ENCODE measurements at regions not wholly inside any gene's neighbourhood (a gene's known extent, or its start where the extent isn't known, plus 50 kb on each side); places are given as distances from the start of the nearest gene placed in this dataset.
"Not testable (repeated sequence)": the region's sequence is repeated elsewhere in the genome, so short reads cannot be mapped to it uniquely, and the experiment has no call there.

DNA sequence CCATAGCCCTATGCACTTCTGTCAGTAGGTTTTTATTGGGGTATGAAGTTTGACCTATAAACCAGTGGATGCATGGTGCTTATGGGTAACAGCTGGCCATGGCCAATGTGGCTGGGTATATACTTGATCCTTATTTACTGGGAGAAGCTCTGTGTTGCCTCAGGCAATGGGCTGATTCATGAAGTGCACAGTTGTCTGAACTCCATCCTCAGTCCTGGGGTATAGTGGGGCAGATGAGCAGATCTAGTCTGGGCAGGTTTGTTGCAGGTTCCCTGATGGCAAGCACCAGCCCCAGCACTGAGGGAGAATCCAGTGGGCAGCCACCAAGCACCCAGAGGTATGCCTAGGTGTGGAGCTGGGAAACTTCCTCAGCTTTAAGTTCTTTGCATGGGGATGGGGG is 274.4 kb downstream of the TDRD3 start:
- no peak overlapping the region for H3K4me3 ChIP-seq (ENCODE audit: low read depth, poor library complexity, severe bottlenecking)
- intact Hi-C loops (cut with DNase I; ENCODE audit: low total_unique reads): no loop called here
- TF ChIP-seq POLR2A (IDR thresholded peaks at IDR 0.05): no peak
- TF ChIP-seq, protein P1, sequence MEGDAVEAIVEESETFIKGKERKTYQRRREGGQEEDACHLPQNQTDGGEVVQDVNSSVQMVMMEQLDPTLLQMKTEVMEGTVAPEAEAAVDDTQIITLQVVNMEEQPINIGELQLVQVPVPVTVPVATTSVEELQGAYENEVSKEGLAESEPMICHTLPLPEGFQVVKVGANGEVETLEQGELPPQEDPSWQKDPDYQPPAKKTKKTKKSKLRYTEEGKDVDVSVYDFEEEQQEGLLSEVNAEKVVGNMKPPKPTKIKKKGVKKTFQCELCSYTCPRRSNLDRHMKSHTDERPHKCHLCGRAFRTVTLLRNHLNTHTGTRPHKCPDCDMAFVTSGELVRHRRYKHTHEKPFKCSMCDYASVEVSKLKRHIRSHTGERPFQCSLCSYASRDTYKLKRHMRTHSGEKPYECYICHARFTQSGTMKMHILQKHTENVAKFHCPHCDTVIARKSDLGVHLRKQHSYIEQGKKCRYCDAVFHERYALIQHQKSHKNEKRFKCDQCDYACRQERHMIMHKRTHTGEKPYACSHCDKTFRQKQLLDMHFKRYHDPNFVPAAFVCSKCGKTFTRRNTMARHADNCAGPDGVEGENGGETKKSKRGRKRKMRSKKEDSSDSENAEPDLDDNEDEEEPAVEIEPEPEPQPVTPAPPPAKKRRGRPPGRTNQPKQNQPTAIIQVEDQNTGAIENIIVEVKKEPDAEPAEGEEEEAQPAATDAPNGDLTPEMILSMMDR (IDR thresholded peaks at IDR 0.05): no peak
- no peak for DNase-seq (ENCODE audit: low spot score in 2 of 2)

DNA sequence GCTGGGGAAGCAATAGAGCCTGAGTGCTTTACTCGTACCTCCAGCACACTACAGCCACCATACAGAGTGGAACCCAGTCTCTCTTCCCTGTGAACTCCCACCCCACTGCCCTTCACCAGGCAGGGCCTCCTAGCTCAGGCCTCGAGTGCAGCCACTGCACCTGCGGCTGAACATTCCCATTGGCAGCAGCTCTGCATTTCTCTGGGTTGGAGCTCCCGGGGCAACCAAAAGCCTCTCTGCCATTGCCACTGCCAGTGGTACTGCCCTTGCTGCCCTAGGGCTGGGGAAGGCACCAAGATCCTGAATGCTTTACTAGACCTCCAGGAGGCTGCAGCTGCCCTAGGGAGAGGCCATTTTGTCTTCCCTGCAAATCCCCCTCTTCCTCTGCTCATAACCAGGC is 266.8 kb downstream of the TDRD3 start:
- TF ChIP-seq, protein P1 (IDR thresholded peaks at IDR 0.05): no peak
- no peak for TF ChIP-seq POLR2A (IDR thresholded peaks at IDR 0.05)
- WGBS, 2 donors: 77 to 89% methylated on average over 4 of the region's 4 CpGs
- no peak for DNase-seq (ENCODE audit: low spot score in 2 of 2)
- intact Hi-C loops (cut with DNase I; ENCODE audit: low total_unique reads): no loop called here
- H3K4me3 ChIP-seq (ENCODE audit: low read depth, poor library complexity, severe bottlenecking): no peak overlapping the region

DNA sequence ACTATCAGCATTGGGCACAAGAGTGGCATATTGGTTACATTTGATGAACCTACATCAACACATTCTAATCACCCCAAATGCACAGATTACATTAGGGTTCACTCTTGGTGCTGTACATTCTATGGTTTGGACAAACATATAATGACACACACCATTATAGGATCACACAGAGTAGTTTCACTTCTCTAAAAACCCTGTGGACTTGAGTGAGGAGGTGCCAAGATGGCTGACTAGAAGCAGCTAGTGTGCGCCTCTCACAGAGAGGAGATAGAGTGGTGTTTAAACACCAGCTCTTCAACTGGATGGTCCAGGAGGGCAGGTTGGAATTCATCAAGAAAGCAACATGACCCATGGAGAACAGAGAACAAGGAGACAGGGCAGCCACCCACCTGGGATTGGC is 265.6 kb downstream of the TDRD3 start:
- intact Hi-C loops (cut with DNase I; ENCODE audit: low total_unique reads): no loop called here
- DNase-seq (ENCODE audit: low spot score in 2 of 2): no peak
- H3K4me3 ChIP-seq (ENCODE audit: low read depth, poor library complexity, severe bottlenecking): no peak overlapping the region
- WGBS, 2 donors: 94 to 100% methylated on average over 1 of the region's 1 CpG
- TF ChIP-seq, protein P1 (IDR thresholded peaks at IDR 0.05): no peak
- no peak for TF ChIP-seq POLR2A (IDR thresholded peaks at IDR 0.05)

DNA sequence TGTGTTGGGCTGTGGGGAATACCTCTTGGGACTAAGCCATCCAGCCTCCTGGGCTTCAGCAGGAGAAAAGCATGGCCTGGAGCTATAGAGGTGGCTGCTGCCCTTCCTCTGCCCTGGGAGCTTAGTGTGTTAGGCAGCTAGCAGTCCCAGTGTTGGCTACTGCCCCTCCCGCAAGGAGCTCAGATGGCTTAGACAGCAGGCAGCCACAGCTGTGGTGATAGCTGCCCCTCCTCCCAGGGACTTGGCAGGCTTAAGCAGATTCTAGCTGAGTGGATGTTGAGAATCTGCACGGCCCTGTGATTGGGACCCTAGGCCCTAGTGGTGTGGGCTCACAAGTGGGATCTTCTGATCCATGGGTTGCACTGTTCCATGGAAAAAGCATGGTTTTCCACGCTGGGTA is 264.5 kb downstream of the TDRD3 start:
- TF ChIP-seq, protein P1 (IDR thresholded peaks at IDR 0.05): no peak
- no peak for TF ChIP-seq POLR2A (IDR thresholded peaks at IDR 0.05)
- 73 to 90% methylated on average over 2 to 3 of the region's 3 CpGs for WGBS, 2 donors
- H3K4me3 ChIP-seq (ENCODE audit: low read depth, poor library complexity, severe bottlenecking): no peak overlapping the region
- intact Hi-C loops (cut with DNase I; ENCODE audit: low total_unique reads): no loop called here
- no peak for DNase-seq (ENCODE audit: low spot score in 2 of 2)

DNA sequence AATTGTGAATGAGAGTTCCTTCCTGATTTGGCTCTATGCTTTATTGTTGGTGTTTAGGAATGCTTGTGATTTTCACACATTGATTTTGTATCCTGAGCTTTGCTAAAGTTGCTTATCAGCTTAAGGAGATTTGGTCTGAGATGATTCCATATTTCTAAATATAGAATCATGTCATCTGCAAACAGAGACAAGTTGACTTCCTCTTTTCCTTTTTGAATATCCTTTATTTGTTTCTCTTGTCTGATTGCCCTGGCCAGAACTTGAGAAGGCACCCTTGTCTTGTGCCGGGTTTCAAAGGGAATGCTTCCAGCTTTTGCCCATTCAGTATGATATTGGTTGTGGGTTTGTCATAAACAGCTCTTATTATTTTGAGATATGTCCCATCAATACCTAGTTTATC is 260.6 kb downstream of the TDRD3 start:
- 84 to 92% methylated on average over 1 of the region's 1 CpG for WGBS, 2 donors
- intact Hi-C loops (cut with DNase I; ENCODE audit: low total_unique reads); H3K4me3 ChIP-seq (ENCODE audit: low read depth, poor library complexity, severe bottlenecking); DNase-seq (ENCODE audit: low spot score in 2 of 2): not testable (repeated sequence)

DNA sequence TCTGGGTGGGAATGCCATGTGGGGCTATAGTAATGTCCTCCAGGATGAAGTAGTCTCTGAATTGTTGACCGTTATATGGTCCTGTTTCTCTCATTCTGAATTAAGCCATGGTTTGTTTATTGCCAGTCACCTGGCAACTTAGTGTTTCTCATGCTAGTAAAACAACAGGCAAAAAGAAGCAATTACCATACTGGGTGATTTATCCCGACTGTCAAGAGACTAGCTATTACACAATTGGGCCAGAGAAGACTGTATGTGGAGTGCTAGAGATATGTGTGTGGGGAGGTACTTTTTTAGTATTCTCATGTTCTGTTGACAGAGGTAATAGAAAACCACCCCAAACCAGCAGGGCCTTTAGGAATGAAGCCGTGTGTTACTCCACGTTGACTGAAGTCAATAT is 258.2 kb downstream of the TDRD3 start:
- no peak overlapping the region for H3K4me3 ChIP-seq (ENCODE audit: low read depth, poor library complexity, severe bottlenecking)
- intact Hi-C loops (cut with DNase I; ENCODE audit: low total_unique reads): no loop called here
- TF ChIP-seq POLR2A (IDR thresholded peaks at IDR 0.05): no peak
- TF ChIP-seq, protein P1 (IDR thresholded peaks at IDR 0.05): no peak
- no peak for DNase-seq (ENCODE audit: low spot score in 2 of 2)
- WGBS, 2 donors: 60 to 67% methylated on average over 4 of the region's 4 CpGs
